A673 (cell line): ENCODE measurements at regions not wholly inside any gene's neighbourhood (a gene's known extent, or its start where the extent isn't known, plus 50 kb on each side); places are given as distances from the start of the nearest gene placed in this dataset.

Source experiments
- BruUV-seq: library from RNA; stranded (reverse); fragments of 400-500 nt; replicated peaks from 2 replicates; lab custom pipeline; 2021; lab: Mats Ljungman, UMichigan
- CTCF ChIA-PET: fragments of 300-600 bp; sonication (Branson Sonifier 250); formaldehyde crosslinking; loops from one replicate; lab custom pipeline; 2022; ENCODE audit warnings: antibody characterized with exemption; lab: Charles Lee
- POLR2A ChIA-PET: fragments of 300-600 bp; sonication (Branson Sonifier 250); formaldehyde crosslinking; loops from one replicate; lab custom pipeline; 2022; ENCODE audit warnings: antibody characterized with exemption; ENCODE audit not compliant: low non-redundant PET; lab: Charles Lee
- DNase-seq: peaks from one replicate; pipeline ENCODE4 v3.0.0-alpha.2; 2015; ENCODE audit warnings: low spot score
- H3K27ac ChIP-seq: fragments of 200-600 bp; sonication (generic); 2 replicates; pipeline ENCODE4 v1.5.1; 2016; ENCODE audit warnings: mixed run types, low read depth, mild to moderate bottlenecking, mixed read lengths, antibody characterized with exemption, low read length; ENCODE audit not compliant: poor library complexity, severe bottlenecking
- H3K27me3 ChIP-seq: fragments of 200-600 bp; sonication (generic); replicated peaks from 2 replicates; pipeline ENCODE4 v1.6.1; 2017; ENCODE audit warnings: mixed run types, low read depth, mild to moderate bottlenecking, mixed read lengths, antibody characterized with exemption, low read length; ENCODE audit not compliant: insufficient read depth, poor library complexity
- H3K36me3 ChIP-seq: fragments of 200-600 bp; sonication (generic); 2 replicates; pipeline ENCODE4 v1.6.1; 2016; ENCODE audit warnings: mixed run types, mild to moderate bottlenecking, mixed read lengths, antibody characterized with exemption, low read length; ENCODE audit not compliant: insufficient read depth, poor library complexity, severe bottlenecking
- H3K4me1 ChIP-seq: fragments of 200-600 bp; sonication (generic); 2 replicates; pipeline ENCODE4 v1.6.1; 2017; ENCODE audit warnings: mixed run types, mild to moderate bottlenecking, mixed read lengths, antibody characterized with exemption, low read length; ENCODE audit not compliant: insufficient read depth, poor library complexity, severe bottlenecking
- H3K4me3 ChIP-seq: fragments of 200-600 bp; sonication (generic); 2 replicates; pipeline ENCODE4 v1.5.1; 2016; ENCODE audit warnings: low read depth, mixed run types, mild to moderate bottlenecking, mixed read lengths, low read length; ENCODE audit not compliant: poor library complexity, severe bottlenecking
- H3K9me3 ChIP-seq: fragments of 200-600 bp; sonication (generic); 2 replicates; pipeline ENCODE4 v1.6.1; 2016; ENCODE audit warnings: mixed run types, low read depth, mild to moderate bottlenecking, mixed read lengths, antibody characterized with exemption, low read length; ENCODE audit not compliant: poor library complexity, severe bottlenecking
- CTCF ChIP-seq: fragments of 300-800, 200-600 bp; sonication (generic); conservative IDR thresholded peaks from 2 replicates; pipeline ENCODE4 v1.5.1; 2017; ENCODE audit warnings: low read depth, mild to moderate bottlenecking, antibody characterized with exemption, low read length, moderate library complexity, mixed read lengths
- EZH2 ChIP-seq: fragments of 200-600 bp; sonication (generic); IDR thresholded peaks from 2 replicates; pipeline ENCODE4 v1.6.1; 2017; ENCODE audit warnings: borderline replicate concordance, low read depth, mild to moderate bottlenecking, mixed read lengths, antibody characterized with exemption, low read length; ENCODE audit not compliant: poor library complexity, severe bottlenecking
- intact Hi-C: fragments of 100-400 bp; cut with micrococcal nuclease; formaldehyde crosslinking; loops from one replicate; pipeline ENCODE4 v1.10.0; 2022; ENCODE audit not compliant: unreplicated experiment

- no TSS peak for BruUV-seq
- ChIA-PET POLR2A (no interaction called here), CTCF (no interaction called here)
- H3K36me3 ChIP-seq: no peaks in the 10 kb centered on the region
- no peaks in the 10 kb centered on the region for H3K27me3 ChIP-seq
- H3K4me1 ChIP-seq: peaks cover 7% of the 10 kb centered on the region
- TF ChIP-seq EZH2 (no peak), CTCF (no peak)
- no peak overlapping the region for H3K27ac ChIP-seq
- no peak for DNase-seq
- intact Hi-C loops: no loop called here
- H3K4me3 ChIP-seq: no peak overlapping the region
- no peaks in the 10 kb centered on the region for H3K9me3 ChIP-seq
Measured at GRCh38 chr2:215765729-215766360, 247.5 kb downstream of the MREG start.

GRCh38 chr2:215764441-215765048 is 248.8 kb downstream of the MREG start:
- POLR2A ChIA-PET: no interaction called here
- Histone ChIP-seq H3K36me3 (no peaks in the 10 kb centered on the region), H3K27me3 (no peaks in the 10 kb centered on the region), H3K4me3 (no peak overlapping the region), H3K4me1 (peaks cover 3% of the 10 kb centered on the region), H3K9me3 (no peaks in the 10 kb centered on the region), H3K27ac (no peak overlapping the region)
- TF ChIP-seq CTCF: no peak
- no TSS peak for BruUV-seq
- CTCF ChIA-PET: no interaction called here
- DNase-seq: no peak
- intact Hi-C loops: no loop called here

GRCh38 chr2:215760557-215760956 is 252.8 kb downstream of the MREG start:
- no TSS peak for BruUV-seq
- Histone ChIP-seq H3K36me3 (no peaks in the 10 kb centered on the region), H3K27me3 (no peaks in the 10 kb centered on the region), H3K27ac (no peak overlapping the region), H3K4me3 (no peak overlapping the region), H3K9me3 (no peaks in the 10 kb centered on the region), H3K4me1 (peaks cover 3% of the 10 kb centered on the region)
- intact Hi-C loops: no loop called here
- TF ChIP-seq EZH2 (no peak), CTCF (no peak)
- ChIA-PET POLR2A (no interaction called here), CTCF (no interaction called here)
- DNase-seq: no peak
